Keratinocyte (primary cell): ENCODE measurements at regions not wholly inside any gene's neighbourhood (a gene's known extent, or its start where the extent isn't known, plus 50 kb on each side); places are given as distances from the start of the nearest gene placed in this dataset.
"Not testable (repeated sequence)": the region's sequence is repeated elsewhere in the genome, so short reads cannot be mapped to it uniquely, and the experiment has no call there.

Experiments
- DNase-seq: peaks from one replicate; pipeline ENCODE4 v3.0.0-alpha.2; 2011; ENCODE audit warnings: low read depth, missing footprints, low spot score
- FAIRE-seq: peaks from 2 replicates; lab custom pipeline; 2011; peaks lifted over from hg19 to GRCh38; lab: Jason Lieb, UNC
- H2AFZ ChIP-seq: 2 replicates; pipeline ENCODE4 v1.6.0; 2012; ENCODE audit warnings: low read length, control low read depth, inconsistent platforms; ENCODE audit not compliant: control insufficient read depth
- H3K27ac ChIP-seq: 2 replicates; pipeline ENCODE4 v1.5.1; 2011; ENCODE audit warnings: low read length; ENCODE audit not compliant: control insufficient read depth, insufficient read depth
- H3K27me3 ChIP-seq: 3 replicates; pipeline ENCODE4 v1.6.0; 2011; ENCODE audit warnings: low read length; ENCODE audit not compliant: control insufficient read depth, insufficient read depth; ENCODE audit errors: extremely low read depth
- H3K36me3 ChIP-seq, 2 experiments: 2 replicates in 1 of 2; 3 replicates in 1 of 2; pipeline ENCODE4 v1.5.1; 2011; ENCODE audit warnings: low read length in 2 of 2, mild to moderate bottlenecking in 1 of 2; ENCODE audit not compliant: control insufficient read depth in 2 of 2, insufficient read depth in 2 of 2; ENCODE audit errors: extremely low read depth in 1 of 2
- H3K4me1 ChIP-seq: 3 replicates; pipeline ENCODE4 v1.5.1; 2011; ENCODE audit warnings: low read length; ENCODE audit not compliant: control insufficient read depth, insufficient read depth; ENCODE audit errors: extremely low read depth
- H3K4me2 ChIP-seq: 3 replicates; pipeline ENCODE4 v1.6.0; 2011; ENCODE audit warnings: low read depth, low read length; ENCODE audit not compliant: control insufficient read depth, insufficient read depth; ENCODE audit errors: extremely low read depth
- H3K4me3 ChIP-seq, 3 experiments: fragments of 200-600 bp in 1 of 3; sonication (generic) in 1 of 3; 2 replicates in 2 of 3; 3 replicates in 1 of 3; pipeline ENCODE4 v1.5.1; 2011 to 2016; ENCODE audit warnings: low read length in 3 of 3, mild to moderate bottlenecking in 3 of 3, control low read depth in 2 of 3, inconsistent platforms in 1 of 3, low read depth in 1 of 3, mixed read lengths in 1 of 3, mixed run types in 1 of 3, moderate library complexity in 1 of 3; ENCODE audit not compliant: control insufficient read depth in 2 of 3, insufficient read depth in 2 of 3; ENCODE audit errors: extremely low read depth in 1 of 3
- H3K79me2 ChIP-seq: 2 replicates; pipeline ENCODE4 v1.6.0; 2012; ENCODE audit warnings: low read length; ENCODE audit not compliant: control insufficient read depth, insufficient read depth
- H3K9ac ChIP-seq: 3 replicates; pipeline ENCODE4 v1.6.0; 2011; ENCODE audit warnings: low read length; ENCODE audit not compliant: control insufficient read depth, insufficient read depth; ENCODE audit errors: extremely low read depth
- H3K9me1 ChIP-seq: 3 replicates; pipeline ENCODE4 v1.6.0; 2011; ENCODE audit warnings: low read length; ENCODE audit not compliant: control insufficient read depth, insufficient read depth; ENCODE audit errors: extremely low read depth
- H3K9me3 ChIP-seq: 2 replicates; pipeline ENCODE4 v1.5.1; 2012; ENCODE audit warnings: low read depth, low read length; ENCODE audit not compliant: control insufficient read depth
- H4K20me1 ChIP-seq: 3 replicates; pipeline ENCODE4 v1.6.0; 2011; ENCODE audit warnings: low read length; ENCODE audit not compliant: control insufficient read depth, insufficient read depth; ENCODE audit errors: extremely low read depth
- EZH2 ChIP-seq: IDR thresholded peaks from one replicate; pipeline ENCODE4 v1.6.1; 2012; ENCODE audit warnings: inconsistent platforms, mild to moderate bottlenecking, low read length, moderate library complexity
- dilution Hi-C: fragments of 300-500 bp; cut with MboI; formaldehyde crosslinking; loops from one replicate; pipeline ENCODE4 v1.7.0; 2020; ENCODE audit warnings: low sequenced_read_pairs; ENCODE audit not compliant: extremely low pct_ligation_motif_present
- TF ChIP-seq, protein P1 (sequence below), 3 experiments: IDR thresholded peaks in 1 of 3; conservative IDR thresholded peaks in 1 of 3; optimal IDR thresholded peaks in 1 of 3; 2 replicates in 2 of 3; 3 replicates in 1 of 3; pipeline versions ENCODE3 to v1.5.1; 2011; ENCODE audit warnings: low read length in 3 of 3, mild to moderate bottlenecking in 3 of 3, moderate library complexity in 2 of 3, control low read depth in 1 of 3, inconsistent platforms in 1 of 3; ENCODE audit not compliant: insufficient read depth in 2 of 3; ENCODE audit errors: extremely low read depth in 1 of 3

DNA sequence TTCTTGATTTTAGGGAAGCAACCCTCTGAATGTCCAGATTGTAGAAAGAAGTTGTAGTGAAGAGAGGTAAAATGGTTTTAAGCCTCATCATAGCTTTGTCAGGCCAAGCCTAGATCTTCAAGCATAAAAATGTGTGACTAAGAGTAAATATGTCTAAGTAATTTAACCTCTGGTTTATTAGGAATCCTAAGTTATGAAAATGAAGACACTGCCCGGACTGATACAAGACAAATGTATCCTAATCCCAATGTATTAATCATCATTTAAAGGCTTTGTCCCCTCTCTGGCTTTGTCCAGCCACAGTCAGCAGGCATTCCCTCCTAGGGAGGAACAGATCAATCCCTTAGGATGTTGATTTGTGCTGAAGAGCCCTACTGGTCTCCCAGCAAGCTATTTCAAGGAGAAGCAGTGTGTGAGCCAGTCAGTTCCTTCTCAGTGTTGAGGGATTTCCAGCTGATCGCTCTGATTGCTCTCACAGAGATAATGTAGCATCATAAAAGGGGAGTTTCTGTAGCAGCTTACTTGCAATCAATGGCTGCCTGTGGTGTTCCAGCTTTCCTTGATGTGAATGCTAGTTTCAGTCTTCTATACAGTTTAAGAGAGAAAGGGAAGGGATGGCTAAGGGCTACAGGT, 796.1 kb downstream of the EPHA4 start:
- no peak overlapping the region for H3K27ac ChIP-seq
- peaks cover 6% of the 10 kb centered on the region for H3K4me1 ChIP-seq
- no peak overlapping the region for H3K9ac ChIP-seq
- FAIRE-seq (no peak), DNase-seq (no peak)
- no peaks in the 10 kb centered on the region for H4K20me1 ChIP-seq
- no peak overlapping the region for H3K4me2 ChIP-seq
- no peaks in the 10 kb centered on the region for H3K36me3 ChIP-seq
- H2AFZ ChIP-seq: no peak overlapping the region
- no peak overlapping the region for H3K4me3 ChIP-seq
- H3K9me3 ChIP-seq: no peaks in the 10 kb centered on the region
- no peaks in the 10 kb centered on the region for H3K79me2 ChIP-seq
- dilution Hi-C loops: no loop called here
- no peaks in the 10 kb centered on the region for H3K9me1 ChIP-seq
- TF ChIP-seq, protein P1, sequence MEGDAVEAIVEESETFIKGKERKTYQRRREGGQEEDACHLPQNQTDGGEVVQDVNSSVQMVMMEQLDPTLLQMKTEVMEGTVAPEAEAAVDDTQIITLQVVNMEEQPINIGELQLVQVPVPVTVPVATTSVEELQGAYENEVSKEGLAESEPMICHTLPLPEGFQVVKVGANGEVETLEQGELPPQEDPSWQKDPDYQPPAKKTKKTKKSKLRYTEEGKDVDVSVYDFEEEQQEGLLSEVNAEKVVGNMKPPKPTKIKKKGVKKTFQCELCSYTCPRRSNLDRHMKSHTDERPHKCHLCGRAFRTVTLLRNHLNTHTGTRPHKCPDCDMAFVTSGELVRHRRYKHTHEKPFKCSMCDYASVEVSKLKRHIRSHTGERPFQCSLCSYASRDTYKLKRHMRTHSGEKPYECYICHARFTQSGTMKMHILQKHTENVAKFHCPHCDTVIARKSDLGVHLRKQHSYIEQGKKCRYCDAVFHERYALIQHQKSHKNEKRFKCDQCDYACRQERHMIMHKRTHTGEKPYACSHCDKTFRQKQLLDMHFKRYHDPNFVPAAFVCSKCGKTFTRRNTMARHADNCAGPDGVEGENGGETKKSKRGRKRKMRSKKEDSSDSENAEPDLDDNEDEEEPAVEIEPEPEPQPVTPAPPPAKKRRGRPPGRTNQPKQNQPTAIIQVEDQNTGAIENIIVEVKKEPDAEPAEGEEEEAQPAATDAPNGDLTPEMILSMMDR (optimal IDR thresholded peaks at IDR 0.05 in 1 of 3, IDR thresholded peaks at IDR 0.05 in 1 of 3, conservative IDR thresholded peaks at IDR 0.05 in 1 of 3; ENCODE audit: extremely low read depth in 1 of 3, insufficient read depth in 2 of 3, low read length in 3 of 3): no peak
- no peak for TF ChIP-seq EZH2
- H3K27me3 ChIP-seq: no peaks in the 10 kb centered on the region

- FAIRE-seq, H3K27me3 ChIP-seq, H3K9me3 ChIP-seq: not testable (repeated sequence)
These were observed 793.0 kb downstream of the EPHA4 start for GRCh38 chr2:220779076-220779475.

DNA sequence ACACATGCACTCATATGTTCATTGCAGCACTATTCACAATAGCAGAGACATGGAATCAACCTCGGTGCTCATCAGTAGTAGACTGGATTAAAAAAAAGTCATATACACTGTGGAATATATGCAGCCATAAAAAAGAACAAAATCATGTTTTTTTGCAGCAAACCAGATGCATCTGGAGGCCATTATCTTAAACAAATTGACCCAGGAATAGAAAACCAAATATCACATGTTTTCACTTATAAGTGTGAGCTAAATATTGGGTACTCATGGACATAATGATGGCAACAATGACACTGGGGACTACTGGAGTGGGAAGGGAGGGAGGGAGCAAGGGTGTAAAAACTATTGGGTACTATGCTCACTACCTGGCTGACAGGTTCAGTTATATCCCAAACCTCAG, 792.6 kb downstream of the EPHA4 start:
- Histone ChIP-seq H3K4me3 (no peak overlapping the region), H3K4me1 (peaks cover 6% of the 10 kb centered on the region), H4K20me1 (no peaks in the 10 kb centered on the region), H3K9ac (no peak overlapping the region), H3K27ac (no peak overlapping the region), H3K79me2 (no peaks in the 10 kb centered on the region), H3K9me1 (no peaks in the 10 kb centered on the region), H3K36me3 (no peaks in the 10 kb centered on the region), H2AFZ (no peak overlapping the region), H3K4me2 (no peak overlapping the region), H3K9me3 (no peaks in the 10 kb centered on the region), H3K27me3 (no peaks in the 10 kb centered on the region)
- no peak for DNase-seq
- dilution Hi-C loops: no loop called here
- FAIRE-seq: no peak
- no peak for TF ChIP-seq EZH2
- TF ChIP-seq, protein P1 (optimal IDR thresholded peaks at IDR 0.05 in 1 of 3, IDR thresholded peaks at IDR 0.05 in 1 of 3, conservative IDR thresholded peaks at IDR 0.05 in 1 of 3; ENCODE audit: extremely low read depth in 1 of 3, insufficient read depth in 2 of 3, low read length in 3 of 3): no peak

More at GRCh38 chr2:220779076-220779475, 793.0 kb downstream of the EPHA4 start:
- H2AFZ ChIP-seq, H3K27ac ChIP-seq, H3K36me3 ChIP-seq, H3K79me2 ChIP-seq, DNase-seq, H3K9me1 ChIP-seq, H3K4me1 ChIP-seq, H3K4me3 ChIP-seq, H4K20me1 ChIP-seq, H3K4me2 ChIP-seq, H3K9ac ChIP-seq, dilution Hi-C loops: not testable (repeated sequence)
